Effector CD4-positive, alpha-beta T cell (primary cell): ENCODE measurements at regions not wholly inside any gene's neighbourhood (a gene's known extent, or its start where the extent isn't known, plus 50 kb on each side); places are given as distances from the start of the nearest gene placed in this dataset.

ENCODE experiments used
- DNase-seq: peaks from one replicate; pipeline ENCODE4 v3.0.0-alpha.2; 2020

DNA sequence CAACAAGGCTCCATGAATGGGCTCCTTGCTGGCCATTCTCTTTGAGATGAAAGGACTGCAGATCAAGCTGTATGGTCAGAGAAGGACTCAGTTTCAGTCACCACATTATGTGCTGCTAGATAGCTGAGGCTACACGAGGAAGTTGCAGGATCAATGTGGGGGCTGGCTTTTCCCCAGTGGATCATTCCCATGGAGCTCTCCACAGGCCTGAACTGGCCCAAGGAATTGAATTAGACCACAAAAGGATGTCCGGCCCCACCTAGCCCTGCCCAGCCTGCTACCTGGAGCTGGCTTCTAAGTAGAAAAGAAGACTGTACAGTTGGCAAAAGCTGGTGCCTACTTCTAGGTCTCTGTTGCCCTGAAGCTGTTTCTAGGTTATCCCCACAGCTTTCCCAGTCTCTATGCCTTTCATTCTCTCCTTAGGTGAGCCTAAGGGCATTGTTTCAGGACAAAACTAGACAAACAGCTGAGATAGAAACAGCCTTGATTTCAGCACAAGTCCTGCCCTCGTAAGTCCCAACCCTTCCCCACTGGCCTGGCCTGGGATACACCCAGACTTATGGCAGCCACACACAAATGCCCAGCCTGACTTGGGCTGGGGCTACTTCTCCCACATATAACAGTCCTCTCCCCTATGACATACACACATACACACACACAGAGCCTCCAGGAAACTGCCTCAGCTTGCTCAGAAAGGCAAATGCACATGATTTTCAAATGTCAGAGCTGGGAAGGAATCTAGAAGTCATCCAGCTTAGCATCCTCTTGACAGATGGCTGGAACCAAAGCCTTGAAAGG, 129.1 kb upstream of the NCAM1 start:
- no peak for DNase-seq

DNA sequence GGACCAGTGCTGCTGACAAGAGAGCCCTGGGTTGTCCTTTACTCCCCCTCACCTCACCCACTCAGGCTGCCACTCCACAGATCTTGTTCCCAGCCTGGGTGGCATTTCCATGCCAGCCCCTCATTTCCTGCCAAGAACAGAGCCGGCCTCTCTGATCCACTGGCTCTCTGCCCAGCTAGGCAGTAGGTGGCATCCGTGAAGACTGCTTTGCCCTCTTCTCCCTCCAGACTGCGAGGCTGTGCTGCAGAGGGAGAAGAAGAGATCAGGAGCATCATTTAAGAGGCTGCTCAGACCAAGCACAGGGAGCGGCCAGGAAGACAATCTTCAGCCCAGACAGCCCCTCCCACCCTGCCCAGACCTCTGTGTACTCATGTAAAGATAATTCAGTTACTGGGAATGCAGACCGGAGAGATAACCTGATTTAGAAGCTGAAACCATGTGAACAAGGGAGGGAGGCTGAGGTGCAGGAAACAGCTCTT, 126.9 kb upstream of the NCAM1 start:
- DNase-seq = no peak

DNA sequence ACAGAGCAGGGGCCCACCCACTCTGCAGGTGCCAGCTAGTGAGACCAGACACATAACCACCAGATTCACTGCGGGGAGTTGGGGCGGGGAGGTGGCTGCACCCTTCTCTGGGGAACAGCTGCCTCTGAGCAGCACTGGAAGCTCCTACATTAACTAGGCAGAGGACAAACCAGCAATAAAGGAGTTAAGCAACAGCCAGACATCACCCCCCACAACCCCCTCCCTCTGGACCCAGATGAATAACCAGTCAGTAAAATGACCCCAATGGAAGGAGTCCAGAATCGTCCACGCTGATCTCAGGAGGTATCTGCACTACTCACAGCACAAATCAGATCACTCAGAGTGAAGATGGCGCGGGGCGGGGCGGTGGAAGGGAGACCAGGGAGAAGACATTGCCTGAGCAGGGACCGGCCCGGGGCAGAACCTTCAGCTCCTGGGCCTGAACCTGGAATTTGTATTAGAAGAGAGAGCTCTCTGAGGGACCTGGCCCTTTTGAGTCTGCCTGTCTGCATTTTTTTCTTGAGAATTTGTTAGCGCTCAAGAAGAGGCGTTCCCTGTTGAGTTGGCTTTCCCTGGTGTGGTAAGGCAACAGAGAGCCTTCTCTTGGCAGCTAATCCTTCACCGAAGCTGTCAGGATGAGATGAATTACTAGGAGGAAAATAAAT, 125.5 kb upstream of the NCAM1 start:
- no peak for DNase-seq

- no peak for DNase-seq
These were observed 125.0 kb upstream of the NCAM1 start for GRCh38 chr11:112836256-112836602.

GRCh38 chr11:112837162-112837826, 123.9 kb upstream of the NCAM1 start:
- DNase-seq = no peak

DNA sequence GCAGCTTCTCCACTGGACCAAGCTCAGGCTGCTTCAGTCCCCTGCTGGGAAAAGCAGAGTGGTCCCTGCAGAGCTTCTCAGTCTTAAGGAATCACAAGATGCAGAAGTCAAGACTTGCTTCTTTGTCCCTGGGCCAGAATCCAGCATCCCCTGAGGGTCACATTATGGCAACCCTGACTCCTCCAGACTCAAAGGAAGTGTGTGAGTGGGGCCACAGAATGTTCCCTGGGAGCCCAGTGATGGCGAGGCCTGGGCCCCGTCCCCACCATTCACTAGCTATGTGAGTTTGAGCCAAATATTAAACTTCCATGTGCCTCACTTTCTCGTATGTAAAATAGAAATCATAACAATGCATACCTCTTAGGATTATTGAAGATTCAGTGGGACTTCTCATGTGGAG, 122.2 kb upstream of the NCAM1 start:
- DNase-seq = no peak

DNA sequence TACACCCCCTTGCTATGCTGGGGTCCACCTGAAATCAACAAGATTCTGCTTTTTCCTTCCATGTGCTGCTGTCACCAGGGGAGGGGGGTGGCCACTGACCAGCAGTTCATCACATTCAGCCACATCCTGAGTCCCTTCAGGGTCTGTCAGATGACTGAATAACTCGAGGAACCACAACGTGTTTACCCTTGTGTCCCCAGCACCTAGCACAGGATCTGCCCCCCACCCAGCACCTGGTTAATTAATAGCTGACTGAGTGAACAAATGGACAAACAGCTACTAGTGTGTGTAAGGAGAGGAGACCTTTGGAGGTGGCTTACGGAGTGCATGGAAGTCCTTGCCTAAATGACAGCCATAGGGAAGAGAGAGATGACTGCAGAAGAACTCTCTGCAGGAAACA, 119.5 kb upstream of the NCAM1 start:
- DNase-seq = no peak

- DNase-seq = no peak
These were observed 119.1 kb upstream of the NCAM1 start for GRCh38 chr11:112842151-112842550.

DNA sequence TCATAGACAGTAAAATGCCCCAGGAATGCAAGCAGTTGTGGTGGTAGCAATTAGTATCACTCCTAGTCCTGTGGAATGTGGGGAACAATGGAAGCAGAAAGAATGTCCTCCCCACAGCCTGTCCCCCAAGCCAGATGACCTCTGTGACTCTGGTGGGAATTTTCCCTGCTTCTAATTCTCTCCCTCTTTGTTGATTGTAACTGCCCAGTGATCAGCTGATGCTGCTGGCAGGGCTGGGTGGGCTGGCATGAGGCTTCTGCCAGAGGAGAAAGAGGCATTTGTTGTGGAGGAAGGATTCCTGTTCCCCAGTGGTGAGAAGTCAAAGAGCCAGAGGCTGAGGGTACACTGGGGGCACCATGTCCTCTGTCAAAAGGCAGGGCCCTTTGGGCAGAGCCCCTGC, 116.7 kb upstream of the NCAM1 start:
- no peak for DNase-seq

GRCh38 chr11:112847568-112847967, 113.7 kb upstream of the NCAM1 start:
- DNase-seq = no peak

GRCh38 chr11:112852143-112852866, 108.9 kb upstream of the NCAM1 start:
- DNase-seq = no peak

GRCh38 chr11:112856133-112856532, 105.1 kb upstream of the NCAM1 start:
- no peak for DNase-seq

DNA sequence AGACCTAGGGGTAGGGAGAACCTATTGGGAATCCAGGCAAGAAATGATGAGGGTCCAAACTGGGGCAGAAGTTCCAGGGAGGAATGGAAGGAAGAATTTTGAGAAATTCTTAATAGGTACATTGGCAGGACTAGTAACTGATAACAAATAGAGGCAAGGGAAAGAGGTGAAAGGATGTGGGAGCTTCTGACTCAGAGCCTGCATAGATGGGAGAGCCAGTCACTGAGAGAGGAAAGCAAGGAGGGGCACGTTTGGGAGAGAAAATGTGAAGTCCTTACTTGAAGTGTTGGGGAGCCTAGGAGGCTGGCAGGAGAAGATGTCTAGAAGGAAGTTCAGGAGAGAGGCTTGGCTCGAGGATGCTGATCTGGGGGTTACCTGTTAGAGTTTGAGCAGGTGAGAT, 104.6 kb upstream of the NCAM1 start:
- no peak for DNase-seq

DNA sequence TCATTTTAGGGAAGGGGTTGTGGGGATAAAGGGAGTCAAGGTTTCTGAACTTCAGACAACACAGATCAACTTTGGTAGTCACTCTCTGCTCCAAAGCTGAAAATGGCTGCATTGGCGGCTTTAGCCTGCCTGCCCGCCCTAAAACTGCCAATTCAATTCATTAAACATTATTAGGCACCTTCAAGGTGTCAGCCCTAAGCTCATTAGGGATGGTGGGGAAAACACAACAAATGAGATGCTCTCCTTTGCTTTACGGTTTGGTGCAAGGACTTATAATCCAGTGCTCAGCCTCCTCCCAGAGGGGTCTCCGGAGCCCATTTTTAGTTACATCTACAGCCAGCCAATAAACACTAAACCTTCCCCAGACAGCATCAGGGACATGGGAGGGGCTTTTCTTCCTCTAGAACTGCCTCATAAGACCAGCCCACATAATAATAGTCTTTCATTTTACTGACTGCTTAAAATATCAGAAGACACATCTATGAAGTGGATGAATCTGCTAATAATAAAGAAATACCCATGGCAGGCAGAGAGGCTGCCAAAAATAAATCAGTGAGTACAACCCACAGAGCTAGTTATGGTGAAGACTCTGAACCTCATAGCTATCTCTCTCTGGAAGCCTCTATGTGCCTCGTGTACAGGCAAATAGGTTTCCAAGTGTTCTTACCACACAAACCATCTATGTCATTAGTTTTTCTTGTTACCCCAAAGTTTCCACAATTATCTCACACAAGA, 102.8 kb upstream of the NCAM1 start:
- no peak for DNase-seq

- no peak for DNase-seq
These were observed 101.4 kb upstream of the NCAM1 start for GRCh38 chr11:112859787-112860186.

DNA sequence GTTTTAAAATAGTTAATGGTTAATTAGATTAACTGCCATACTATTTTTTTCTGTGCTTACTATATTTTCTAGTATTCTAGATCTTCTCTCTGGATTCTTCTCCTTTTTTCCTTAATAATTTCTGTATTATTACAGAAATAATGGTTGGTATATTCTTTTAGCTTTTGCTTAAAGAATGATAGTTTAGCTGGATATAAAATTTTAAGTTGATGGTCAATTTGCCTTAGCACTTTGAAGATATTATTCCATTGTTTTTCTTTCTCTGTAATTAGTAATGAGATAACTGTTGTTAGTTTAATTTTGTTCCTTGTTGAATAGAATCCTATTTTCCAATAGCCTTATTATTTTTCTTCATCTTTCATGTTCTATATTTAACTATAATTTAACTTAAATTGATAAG, 99.9 kb upstream of the NCAM1 start:
- no peak for DNase-seq

GRCh38 chr11:112863305-112863704, 97.9 kb upstream of the NCAM1 start:
- DNase-seq = no peak

- no peak for DNase-seq
These were observed 96.5 kb upstream of the NCAM1 start for GRCh38 chr11:112864672-112865071.

GRCh38 chr11:112871909-112872500, 89.2 kb upstream of the NCAM1 start:
- DNase-seq = no peak

GRCh38 chr11:112874980-112875379, 86.2 kb upstream of the NCAM1 start:
- no peak for DNase-seq

GRCh38 chr11:112877581-112877980, 83.6 kb upstream of the NCAM1 start:
- DNase-seq = no peak

DNA sequence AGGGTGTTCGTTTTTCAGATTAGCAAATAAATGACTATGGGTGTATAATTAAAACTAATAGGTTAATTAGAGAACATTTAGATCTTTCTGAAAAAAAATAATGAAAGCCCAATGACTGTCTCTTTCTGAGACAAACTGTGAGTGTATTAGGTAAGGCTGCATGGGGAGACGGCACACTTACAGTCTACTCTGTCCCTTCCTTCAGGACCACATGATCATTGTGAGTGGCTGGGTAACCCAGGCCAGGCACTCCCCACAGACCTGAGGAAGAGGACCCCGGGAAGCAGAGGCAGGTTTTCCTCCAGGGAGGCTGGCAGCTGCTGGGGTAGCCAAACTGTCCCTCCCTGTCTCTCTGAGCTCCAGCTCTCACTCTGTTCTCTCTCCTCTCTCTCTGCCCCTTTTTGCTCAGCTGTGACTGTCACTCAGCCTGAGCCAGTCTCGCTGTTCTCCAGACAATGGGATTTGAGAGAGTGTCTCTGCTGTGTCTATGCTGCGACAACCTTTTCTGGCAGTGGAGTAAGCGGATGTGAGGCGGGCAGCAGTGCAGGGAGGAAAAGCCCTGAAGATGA, 83.1 kb upstream of the NCAM1 start:
- no peak for DNase-seq
